ENCODE measurements at regions not wholly inside any gene's neighbourhood (a gene's known extent, or its start where the extent isn't known, plus 50 kb on each side); places are given as distances from the start of the nearest gene placed in this dataset.
"Not testable (repeated sequence)": the region's sequence is repeated elsewhere in the genome, so short reads cannot be mapped to it uniquely, and the experiment has no call there.

- Histone ChIP-seq H3K27ac (ENCODE audit: low read depth, low read length) (no peak overlapping the region), H3K27me3 (ENCODE audit: control insufficient read depth in 1 of 2, insufficient read depth in 2 of 2, low read length in 2 of 2) (no peaks in the 10 kb centered on the region), H3K4me1 (ENCODE audit: control insufficient read depth in 1 of 2, insufficient read depth in 2 of 2, low read length in 2 of 2) (no peaks in the 10 kb centered on the region), H3K4me3 (ENCODE audit: low read depth in 1 of 2, low read length in 2 of 2) (no peak overlapping the region), H3K36me3 (ENCODE audit: control insufficient read depth in 1 of 2, insufficient read depth in 2 of 2, low read length in 2 of 2) (no peaks in the 10 kb centered on the region), H3K9ac (ENCODE audit: low read depth in 1 of 2, low read length in 2 of 2) (no peak overlapping the region), H3K9me3 (ENCODE audit: control insufficient read depth in 1 of 2, low read length in 2 of 2) (peaks cover 3 to 8% of the 10 kb centered on the region in 2 donors)
These were observed 455.0 kb upstream of the FLRT2 start for GRCh38 chr14:85074955-85075354.

- H3K9me3 ChIP-seq (ENCODE audit: control insufficient read depth in 1 of 2, low read length in 2 of 2): peaks cover 6% of the 10 kb centered on the region in 2 donors
- no peaks in the 10 kb centered on the region for H3K27me3 ChIP-seq (ENCODE audit: control insufficient read depth in 1 of 2, insufficient read depth in 2 of 2, low read length in 2 of 2)
- no peaks in the 10 kb centered on the region for H3K4me1 ChIP-seq (ENCODE audit: control insufficient read depth in 1 of 2, insufficient read depth in 2 of 2, low read length in 2 of 2)
- H3K9ac ChIP-seq (ENCODE audit: low read depth in 1 of 2, low read length in 2 of 2): no peak overlapping the region
- no peak overlapping the region for H3K4me3 ChIP-seq (ENCODE audit: low read depth in 1 of 2, low read length in 2 of 2)
- H3K36me3 ChIP-seq (ENCODE audit: control insufficient read depth in 1 of 2, insufficient read depth in 2 of 2, low read length in 2 of 2): no peaks in the 10 kb centered on the region
- H3K27ac ChIP-seq (ENCODE audit: low read depth, low read length): no peak overlapping the region
These were observed 454.1 kb upstream of the FLRT2 start for GRCh38 chr14:85075694-85076476.

- not testable (repeated sequence) for H3K4me1 ChIP-seq (ENCODE audit: control insufficient read depth in 1 of 2, insufficient read depth in 2 of 2, low read length in 2 of 2); H3K27me3 ChIP-seq (ENCODE audit: control insufficient read depth in 1 of 2, insufficient read depth in 2 of 2, low read length in 2 of 2); H3K27ac ChIP-seq (ENCODE audit: low read depth, low read length); H3K9me3 ChIP-seq (ENCODE audit: control insufficient read depth in 1 of 2, low read length in 2 of 2); H3K4me3 ChIP-seq (ENCODE audit: low read depth in 1 of 2, low read length in 2 of 2); H3K36me3 ChIP-seq (ENCODE audit: control insufficient read depth in 1 of 2, insufficient read depth in 2 of 2, low read length in 2 of 2); H3K9ac ChIP-seq (ENCODE audit: low read depth in 1 of 2, low read length in 2 of 2)
These were observed 452.2 kb upstream of the FLRT2 start for GRCh38 chr14:85077716-85078115.

- Histone ChIP-seq H3K4me1 (ENCODE audit: control insufficient read depth in 1 of 2, insufficient read depth in 2 of 2, low read length in 2 of 2) (no peaks in the 10 kb centered on the region), H3K36me3 (ENCODE audit: control insufficient read depth in 1 of 2, insufficient read depth in 2 of 2, low read length in 2 of 2) (no peaks in the 10 kb centered on the region), H3K27ac (ENCODE audit: low read depth, low read length) (no peak overlapping the region), H3K27me3 (ENCODE audit: control insufficient read depth in 1 of 2, insufficient read depth in 2 of 2, low read length in 2 of 2) (no peaks in the 10 kb centered on the region), H3K4me3 (ENCODE audit: low read depth in 1 of 2, low read length in 2 of 2) (no peak overlapping the region), H3K9me3 (ENCODE audit: control insufficient read depth in 1 of 2, low read length in 2 of 2) (peaks cover 0 to 5% of the 10 kb centered on the region in 2 donors), H3K9ac (ENCODE audit: low read depth in 1 of 2, low read length in 2 of 2) (no peak overlapping the region)
These were observed 449.9 kb upstream of the FLRT2 start for GRCh38 chr14:85079842-85080730.

DNA sequence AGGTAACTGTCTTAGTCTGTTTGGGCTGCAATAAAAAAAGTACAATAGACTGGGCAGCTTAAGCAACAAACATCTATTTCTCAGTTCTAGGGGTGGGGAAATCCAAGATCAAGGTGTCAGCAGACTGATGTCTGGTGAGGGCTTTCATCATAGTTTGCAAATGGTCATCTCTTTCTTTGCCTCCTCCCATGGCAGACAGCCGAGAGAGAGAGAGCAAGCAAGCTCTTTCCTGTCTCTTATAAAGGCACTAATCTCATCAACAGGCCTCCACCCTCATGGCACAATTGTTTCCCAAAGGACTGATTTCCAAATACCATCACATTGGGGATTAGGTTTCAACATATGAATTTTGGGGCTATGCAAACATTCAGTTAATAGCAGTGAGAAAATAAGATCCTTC, 445.6 kb upstream of the FLRT2 start:
- Histone ChIP-seq H3K4me3 (ENCODE audit: low read depth in 1 of 2, low read length in 2 of 2) (no peak overlapping the region), H3K27ac (ENCODE audit: low read depth, low read length) (no peak overlapping the region), H3K4me1 (ENCODE audit: control insufficient read depth in 1 of 2, insufficient read depth in 2 of 2, low read length in 2 of 2) (no peaks in the 10 kb centered on the region), H3K9me3 (ENCODE audit: control insufficient read depth in 1 of 2, low read length in 2 of 2) (peaks cover 7 to 9% of the 10 kb centered on the region in 2 donors), H3K36me3 (ENCODE audit: control insufficient read depth in 1 of 2, insufficient read depth in 2 of 2, low read length in 2 of 2) (no peaks in the 10 kb centered on the region), H3K27me3 (ENCODE audit: control insufficient read depth in 1 of 2, insufficient read depth in 2 of 2, low read length in 2 of 2) (no peaks in the 10 kb centered on the region), H3K9ac (ENCODE audit: low read depth in 1 of 2, low read length in 2 of 2) (no peak overlapping the region)

DNA sequence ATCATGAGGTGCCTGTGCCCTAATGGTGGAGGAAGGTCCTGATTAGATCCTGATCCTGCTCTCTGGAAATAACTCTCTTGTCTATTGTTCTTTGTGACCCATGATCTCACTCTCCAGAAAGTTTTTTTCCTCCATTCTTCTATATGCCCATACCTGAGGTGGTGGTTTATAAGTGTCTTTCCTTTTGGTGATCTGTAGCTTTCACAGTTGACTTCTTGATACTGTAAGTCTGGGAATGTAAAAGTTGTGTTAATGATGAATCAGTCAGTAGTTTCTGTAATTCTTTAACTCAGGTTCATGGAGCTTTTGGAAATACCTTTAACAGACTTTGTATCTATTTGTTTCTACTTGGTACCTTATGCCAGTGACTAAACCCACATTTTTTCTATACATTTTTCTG, 444.0 kb upstream of the FLRT2 start:
- H3K9me3 ChIP-seq (ENCODE audit: control insufficient read depth in 1 of 2, low read length in 2 of 2): peaks cover 4 to 12% of the 10 kb centered on the region in 2 donors
- no peaks in the 10 kb centered on the region for H3K36me3 ChIP-seq (ENCODE audit: control insufficient read depth in 1 of 2, insufficient read depth in 2 of 2, low read length in 2 of 2)
- H3K27ac ChIP-seq (ENCODE audit: low read depth, low read length): no peak overlapping the region
- H3K27me3 ChIP-seq (ENCODE audit: control insufficient read depth in 1 of 2, insufficient read depth in 2 of 2, low read length in 2 of 2): no peaks in the 10 kb centered on the region
- no peaks in the 10 kb centered on the region for H3K4me1 ChIP-seq (ENCODE audit: control insufficient read depth in 1 of 2, insufficient read depth in 2 of 2, low read length in 2 of 2)
- no peak overlapping the region for H3K9ac ChIP-seq (ENCODE audit: low read depth in 1 of 2, low read length in 2 of 2)
- H3K4me3 ChIP-seq (ENCODE audit: low read depth in 1 of 2, low read length in 2 of 2): no peak overlapping the region

DNA sequence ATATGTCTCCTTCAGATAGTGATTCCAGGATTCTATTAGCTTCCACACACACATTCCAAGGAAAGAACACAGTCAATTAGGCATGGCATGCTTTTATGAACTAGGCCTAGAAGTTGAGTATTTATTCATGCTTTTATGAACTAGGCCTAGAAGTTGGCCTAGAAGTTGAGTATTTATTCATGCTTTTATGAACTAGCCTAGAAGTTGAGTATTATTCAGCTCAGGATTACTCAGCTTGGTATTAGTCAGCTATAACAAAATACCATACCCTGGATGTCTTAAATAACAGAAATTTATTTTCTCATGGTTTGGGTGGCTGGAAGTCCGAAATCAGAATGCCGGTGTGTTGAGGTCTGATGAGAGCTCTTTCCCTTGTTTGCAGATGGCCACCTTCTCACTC, 442.7 kb upstream of the FLRT2 start:
- no peaks in the 10 kb centered on the region for H3K27me3 ChIP-seq (ENCODE audit: control insufficient read depth in 1 of 2, insufficient read depth in 2 of 2, low read length in 2 of 2)
- H3K36me3 ChIP-seq (ENCODE audit: control insufficient read depth in 1 of 2, insufficient read depth in 2 of 2, low read length in 2 of 2): no peaks in the 10 kb centered on the region
- H3K27ac ChIP-seq (ENCODE audit: low read depth, low read length): no peak overlapping the region
- peaks cover 6 to 12% of the 10 kb centered on the region in 2 donors for H3K9me3 ChIP-seq (ENCODE audit: control insufficient read depth in 1 of 2, low read length in 2 of 2)
- no peak overlapping the region for H3K4me3 ChIP-seq (ENCODE audit: low read depth in 1 of 2, low read length in 2 of 2)
- no peaks in the 10 kb centered on the region for H3K4me1 ChIP-seq (ENCODE audit: control insufficient read depth in 1 of 2, insufficient read depth in 2 of 2, low read length in 2 of 2)
- no peak overlapping the region for H3K9ac ChIP-seq (ENCODE audit: low read depth in 1 of 2, low read length in 2 of 2)

DNA sequence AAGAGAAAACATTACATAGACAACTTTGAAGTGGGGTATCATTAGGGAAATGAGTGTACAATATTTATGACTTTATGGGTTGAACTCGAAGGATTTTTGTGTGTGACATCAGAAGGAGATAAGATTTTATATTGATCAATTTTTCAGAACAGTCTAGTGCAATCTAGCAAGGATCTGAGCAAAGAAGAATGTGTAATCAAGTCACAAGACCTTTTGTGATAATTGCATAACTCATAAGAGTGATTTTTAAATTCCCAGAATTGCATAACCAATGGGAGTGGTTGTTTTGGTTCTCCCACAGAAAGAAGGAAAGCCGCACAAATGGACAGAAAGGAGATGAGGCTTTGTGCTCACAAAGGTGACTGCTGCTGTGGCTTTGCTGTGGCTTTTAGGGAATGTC, 441.8 kb upstream of the FLRT2 start:
- Histone ChIP-seq H3K9ac (ENCODE audit: low read depth in 1 of 2, low read length in 2 of 2) (no peak overlapping the region), H3K36me3 (ENCODE audit: control insufficient read depth in 1 of 2, insufficient read depth in 2 of 2, low read length in 2 of 2) (no peaks in the 10 kb centered on the region), H3K27ac (ENCODE audit: low read depth, low read length) (no peak overlapping the region), H3K4me3 (ENCODE audit: low read depth in 1 of 2, low read length in 2 of 2) (no peak overlapping the region), H3K4me1 (ENCODE audit: control insufficient read depth in 1 of 2, insufficient read depth in 2 of 2, low read length in 2 of 2) (no peaks in the 10 kb centered on the region), H3K9me3 (ENCODE audit: control insufficient read depth in 1 of 2, low read length in 2 of 2) (peaks cover 6 to 12% of the 10 kb centered on the region in 2 donors), H3K27me3 (ENCODE audit: control insufficient read depth in 1 of 2, insufficient read depth in 2 of 2, low read length in 2 of 2) (no peaks in the 10 kb centered on the region)

GRCh38 chr14:85090681-85091080, 439.3 kb upstream of the FLRT2 start:
- Histone ChIP-seq H3K4me1 (ENCODE audit: control insufficient read depth in 1 of 2, insufficient read depth in 2 of 2, low read length in 2 of 2) (no peaks in the 10 kb centered on the region), H3K27me3 (ENCODE audit: control insufficient read depth in 1 of 2, insufficient read depth in 2 of 2, low read length in 2 of 2) (no peaks in the 10 kb centered on the region), H3K9me3 (ENCODE audit: control insufficient read depth in 1 of 2, low read length in 2 of 2) (peaks cover 10% of the 10 kb centered on the region in 2 donors), H3K4me3 (ENCODE audit: low read depth in 1 of 2, low read length in 2 of 2) (no peak overlapping the region), H3K27ac (ENCODE audit: low read depth, low read length) (no peak overlapping the region), H3K36me3 (ENCODE audit: control insufficient read depth in 1 of 2, insufficient read depth in 2 of 2, low read length in 2 of 2) (no peaks in the 10 kb centered on the region), H3K9ac (ENCODE audit: low read depth in 1 of 2, low read length in 2 of 2) (no peak overlapping the region)

- no peaks in the 10 kb centered on the region for H3K27me3 ChIP-seq (ENCODE audit: control insufficient read depth in 1 of 2, insufficient read depth in 2 of 2, low read length in 2 of 2)
- no peaks in the 10 kb centered on the region for H3K4me1 ChIP-seq (ENCODE audit: control insufficient read depth in 1 of 2, insufficient read depth in 2 of 2, low read length in 2 of 2)
- no peak overlapping the region for H3K27ac ChIP-seq (ENCODE audit: low read depth, low read length)
- H3K9me3 ChIP-seq (ENCODE audit: control insufficient read depth in 1 of 2, low read length in 2 of 2): peaks cover 6 to 8% of the 10 kb centered on the region in 2 donors
- no peak overlapping the region for H3K9ac ChIP-seq (ENCODE audit: low read depth in 1 of 2, low read length in 2 of 2)
- no peak overlapping the region for H3K4me3 ChIP-seq (ENCODE audit: low read depth in 1 of 2, low read length in 2 of 2)
- no peaks in the 10 kb centered on the region for H3K36me3 ChIP-seq (ENCODE audit: control insufficient read depth in 1 of 2, insufficient read depth in 2 of 2, low read length in 2 of 2)
These were observed 436.2 kb upstream of the FLRT2 start for GRCh38 chr14:85093631-85094330.
